Transverse colon (tissue), 4 donors: ENCODE measurements at regions not wholly inside any gene's neighbourhood (a gene's known extent, or its start where the extent isn't known, plus 50 kb on each side); places are given as distances from the start of the nearest gene placed in this dataset.

Experiments
- DNase-seq: peaks from one replicate; pipeline ENCODE4 v3.0.0-alpha.2; 2019
- H3K27ac ChIP-seq, 4 donors: fragments of 200-600 bp; sonication (generic); 2 replicates each; pipeline ENCODE4 v1.5.1; 2016 to 2018; ENCODE audit warnings: inconsistent platforms in 4 of 4
- H3K27me3 ChIP-seq: fragments of 200-600 bp; sonication (generic); 2 replicates; pipeline ENCODE4 v1.5.1; 2017; ENCODE audit warnings: inconsistent platforms
- H3K36me3 ChIP-seq, 4 donors: fragments of 200-600 bp; sonication (generic); 2 replicates each; pipeline ENCODE4 v1.5.1; 2017 to 2019; ENCODE audit warnings: inconsistent platforms in 4 of 4
- H3K4me1 ChIP-seq, 4 donors: fragments of 200-600 bp; sonication (generic); 2 replicates each; pipeline ENCODE4 v1.5.1; 2017 to 2020; ENCODE audit warnings: inconsistent platforms in 4 of 4
- H3K4me3 ChIP-seq, 4 donors: fragments of 200-600 bp; sonication (generic); 1 replicate in 1 of 4; 2 replicates in 3 of 4; pipeline versions ENCODE4 v1.5.1 to v1.6.1; 2017 to 2019; ENCODE audit warnings: inconsistent platforms in 4 of 4
- H3K9me3 ChIP-seq, 2 donors: fragments of 200-600 bp; sonication (generic); 2 replicates each; pipeline ENCODE4 v1.5.1; 2017 to 2019; ENCODE audit warnings: inconsistent platforms in 2 of 2
- EP300 ChIP-seq: sonication (generic); formaldehyde crosslinking; IDR thresholded peaks from one replicate; pipeline ENCODE4 v1.6.1; 2017; ENCODE audit warnings: antibody characterized with exemption, low read depth
- POLR2A ChIP-seq: fragments of 450-650 bp; IDR thresholded peaks from one replicate; pipeline ENCODE4 v1.6.1; 2016; ENCODE audit warnings: antibody characterized with exemption, mild to moderate bottlenecking, moderate library complexity
- POLR2AphosphoS5 ChIP-seq, 3 donors: sonication (generic); formaldehyde crosslinking; IDR thresholded peaks; one replicate each; pipeline ENCODE4 v1.6.1; 2016; ENCODE audit warnings: antibody characterized with exemption in 3 of 3
- WGBS, 2 donors: methylation state at CpG; one replicate each; pipeline ENCODE4 v1.1.5; 2018; ENCODE audit warnings: low coverage in 1 of 2; 5-methylcytosine and 5-hydroxymethylcytosine counted together
- in situ Hi-C, 4 donors: fragments of 200-750 bp; cut with MboI; loops; one replicate each; pipeline versions ENCODE4 v1.15.0 to v1.15.1; 2017; ENCODE audit warnings: low sequenced_read_pairs in 3 of 4, low pct_ligation_motif_present in 1 of 4, low pct_unique_long_range_greater_than_20kb in 1 of 4
- intact Hi-C: fragments of 100-400 bp; cut with DNase I; formaldehyde crosslinking; loops from one replicate; pipeline ENCODE4 v1.15.1; 2023; ENCODE audit warnings: low total_unique reads
- TF ChIP-seq, protein P1 (sequence below), 5 experiments: fragments of 200-600 bp in 3 of 5; fragments of 450-650 bp in 2 of 5; sonication (generic) in 3 of 5; IDR thresholded peaks; 1 replicate in 2 of 5; 2 replicates in 3 of 5; pipeline ENCODE4 v1.5.1; 2016 to 2017; ENCODE audit warnings: antibody characterized with exemption in 5 of 5, inconsistent platforms in 3 of 5, mild to moderate bottlenecking in 2 of 5, moderate library complexity in 1 of 5

DNA sequence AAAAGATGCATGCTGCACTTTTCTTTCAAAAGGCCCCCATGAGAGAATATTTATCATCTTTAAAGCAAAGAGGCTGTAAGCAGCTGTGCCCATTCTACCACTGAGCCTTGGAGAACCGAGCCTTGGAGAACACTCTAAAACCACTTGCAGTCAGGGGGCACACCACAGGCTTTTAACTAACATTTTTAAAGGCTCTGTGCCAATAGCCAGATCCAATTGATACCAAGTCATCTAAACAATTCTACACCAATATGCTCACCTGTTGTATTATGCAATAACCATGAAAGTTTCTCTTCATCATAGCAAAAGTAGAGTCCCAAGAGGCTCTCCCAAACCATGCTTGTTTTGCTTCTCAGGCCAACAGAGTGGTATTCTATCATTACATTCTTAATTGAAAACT lies 1090.5 kb upstream of the SEMA6A start:
- in situ Hi-C loops (no loop called here), intact Hi-C loops (no loop called here)
- no peaks in the 10 kb centered on the region for H3K9me3 ChIP-seq
- 67 to 71% methylated on average over 1 of the region's 1 CpG for WGBS, 2 donors
- no peaks in the 10 kb centered on the region for H3K27me3 ChIP-seq
- H3K4me3 ChIP-seq: no peak overlapping the region
- no peaks in the 10 kb centered on the region for H3K36me3 ChIP-seq
- TF ChIP-seq POLR2A: no peak
- TF ChIP-seq POLR2AphosphoS5 (IDR thresholded peaks at IDR 0.05): no peak
- TF ChIP-seq, protein P1, sequence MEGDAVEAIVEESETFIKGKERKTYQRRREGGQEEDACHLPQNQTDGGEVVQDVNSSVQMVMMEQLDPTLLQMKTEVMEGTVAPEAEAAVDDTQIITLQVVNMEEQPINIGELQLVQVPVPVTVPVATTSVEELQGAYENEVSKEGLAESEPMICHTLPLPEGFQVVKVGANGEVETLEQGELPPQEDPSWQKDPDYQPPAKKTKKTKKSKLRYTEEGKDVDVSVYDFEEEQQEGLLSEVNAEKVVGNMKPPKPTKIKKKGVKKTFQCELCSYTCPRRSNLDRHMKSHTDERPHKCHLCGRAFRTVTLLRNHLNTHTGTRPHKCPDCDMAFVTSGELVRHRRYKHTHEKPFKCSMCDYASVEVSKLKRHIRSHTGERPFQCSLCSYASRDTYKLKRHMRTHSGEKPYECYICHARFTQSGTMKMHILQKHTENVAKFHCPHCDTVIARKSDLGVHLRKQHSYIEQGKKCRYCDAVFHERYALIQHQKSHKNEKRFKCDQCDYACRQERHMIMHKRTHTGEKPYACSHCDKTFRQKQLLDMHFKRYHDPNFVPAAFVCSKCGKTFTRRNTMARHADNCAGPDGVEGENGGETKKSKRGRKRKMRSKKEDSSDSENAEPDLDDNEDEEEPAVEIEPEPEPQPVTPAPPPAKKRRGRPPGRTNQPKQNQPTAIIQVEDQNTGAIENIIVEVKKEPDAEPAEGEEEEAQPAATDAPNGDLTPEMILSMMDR (IDR thresholded peaks at IDR 0.05): no peak
- no peak for TF ChIP-seq EP300
- no peaks in the 10 kb centered on the region for H3K4me1 ChIP-seq
- H3K27ac ChIP-seq: no peak overlapping the region
- DNase-seq: no peak

DNA sequence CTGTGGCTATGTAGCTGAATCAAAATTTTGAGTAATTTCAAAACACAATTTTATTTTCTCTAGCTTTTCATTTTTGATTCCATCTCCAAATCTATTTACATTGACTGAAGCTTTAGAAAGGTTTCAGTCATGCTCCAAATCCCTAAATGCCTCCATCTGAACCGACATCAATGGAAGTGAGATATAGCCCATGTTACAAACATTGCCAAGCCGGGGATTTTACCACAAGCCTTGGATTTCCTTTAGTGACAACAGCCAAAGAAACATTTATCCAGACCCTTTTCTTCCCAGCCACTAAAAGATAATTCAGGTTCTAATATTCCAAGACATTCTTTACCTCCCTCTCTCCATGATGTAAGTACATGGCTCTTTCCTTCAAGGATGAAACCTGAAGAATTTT lies 1087.7 kb upstream of the SEMA6A start:
- no peak for TF ChIP-seq EP300
- TF ChIP-seq, protein P1 (IDR thresholded peaks at IDR 0.05): no peak
- TF ChIP-seq POLR2A: no peak
- TF ChIP-seq POLR2AphosphoS5 (IDR thresholded peaks at IDR 0.05): no peak
- H3K27ac ChIP-seq: no peak overlapping the region
- in situ Hi-C loops: no loop called here

DNA sequence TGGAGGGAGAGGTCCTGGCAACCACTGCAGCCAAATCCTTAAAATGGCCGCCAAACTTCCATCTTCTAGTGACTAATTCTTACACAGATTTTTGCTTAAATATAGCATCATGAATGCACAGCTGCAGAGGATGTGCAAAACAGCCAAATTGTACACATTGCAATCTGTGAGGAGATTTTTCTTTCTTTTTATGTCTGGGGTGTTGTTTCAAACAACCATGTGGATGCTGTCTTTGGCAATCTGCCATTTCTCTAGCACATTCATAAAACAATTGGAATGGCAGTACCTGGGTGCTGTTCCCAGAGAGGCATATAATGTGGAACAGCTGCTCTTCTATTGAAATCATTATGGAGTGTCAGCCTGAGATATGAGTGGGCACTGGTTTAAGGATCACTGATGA lies 1082.9 kb upstream of the SEMA6A start:
- no peak for TF ChIP-seq EP300
- TF ChIP-seq POLR2A: no peak
- TF ChIP-seq, protein P1 (IDR thresholded peaks at IDR 0.05): no peak
- no peak for TF ChIP-seq POLR2AphosphoS5 (IDR thresholded peaks at IDR 0.05)
- no peak overlapping the region for H3K4me3 ChIP-seq
- no peaks in the 10 kb centered on the region for H3K36me3 ChIP-seq
- H3K4me1 ChIP-seq: no peaks in the 10 kb centered on the region
- intact Hi-C loops: no loop called here
- 38 to 64% methylated on average over 1 of the region's 1 CpG for WGBS, 2 donors
- H3K27me3 ChIP-seq: no peaks in the 10 kb centered on the region
- DNase-seq: no peak
- H3K9me3 ChIP-seq: no peaks in the 10 kb centered on the region
- no peak overlapping the region for H3K27ac ChIP-seq
- in situ Hi-C loops: no loop called here

More for the DNA sequence above, 1087.7 kb upstream of the SEMA6A start:
- 79 to 86% methylated on average over 1 to 2 of the region's 2 CpGs for WGBS, 2 donors
- no peaks in the 10 kb centered on the region for H3K36me3 ChIP-seq
- intact Hi-C loops: no loop called here
- H3K9me3 ChIP-seq: no peaks in the 10 kb centered on the region
- DNase-seq: no peak
- H3K4me3 ChIP-seq: no peak overlapping the region
- H3K27me3 ChIP-seq: no peaks in the 10 kb centered on the region
- H3K4me1 ChIP-seq: no peaks in the 10 kb centered on the region

DNA sequence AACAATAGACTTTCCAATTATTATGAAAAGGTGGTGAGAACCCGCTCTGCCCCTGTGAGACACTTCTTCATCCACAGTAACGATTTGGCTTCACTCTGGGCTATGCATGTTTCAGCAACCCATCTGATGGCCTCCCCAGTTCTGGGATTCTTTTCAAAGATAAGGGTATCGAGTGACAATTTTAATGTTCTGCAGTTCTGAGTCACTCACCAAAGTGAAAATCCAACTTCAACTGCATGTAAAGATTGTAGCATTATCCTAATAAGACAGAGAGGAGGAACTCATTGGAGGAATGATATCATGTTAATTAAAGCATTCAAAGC lies 1078.3 kb upstream of the SEMA6A start:
- H3K27ac ChIP-seq: no peak overlapping the region
- TF ChIP-seq EP300 (no peak), POLR2A (no peak), POLR2AphosphoS5 (IDR thresholded peaks at IDR 0.05) (no peak)
- TF ChIP-seq, protein P1 (IDR thresholded peaks at IDR 0.05): no peak
- H3K9me3 ChIP-seq: peaks cover 0 to 3% of the 10 kb centered on the region in 2 donors
- 78 to 82% methylated on average over 3 of the region's 3 CpGs for WGBS, 2 donors
- H3K36me3 ChIP-seq: no peaks in the 10 kb centered on the region
- no peak for DNase-seq
- intact Hi-C loops: loop anchor here (1.0 kb wide), 1 partner anchor 10 kb away; no protein-coding TSS in a partner anchor
- in situ Hi-C loops: no loop called here
- H3K27me3 ChIP-seq: no peaks in the 10 kb centered on the region
- H3K4me3 ChIP-seq: no peak overlapping the region
- no peaks in the 10 kb centered on the region for H3K4me1 ChIP-seq
